ENCODE measurements at regions not wholly inside any gene's neighbourhood (a gene's known extent, or its start where the extent isn't known, plus 50 kb on each side); places are given as distances from the start of the nearest gene placed in this dataset.

GRCh38 chrX:76919761-76920160 lies 492.3 kb downstream of the MAGEE1 start:
- TF ChIP-seq CTCF (IDR thresholded peaks at IDR 0.05) (no peak), POLR2A (IDR thresholded peaks at IDR 0.05) (no peak)

Measured in adrenal gland (tissue), 5 donors.